ENCODE measurements at regions not wholly inside any gene's neighbourhood (a gene's known extent, or its start where the extent isn't known, plus 50 kb on each side); places are given as distances from the start of the nearest gene placed in this dataset.
"Not testable (repeated sequence)": the region's sequence is repeated elsewhere in the genome, so short reads cannot be mapped to it uniquely, and the experiment has no call there.

DNA sequence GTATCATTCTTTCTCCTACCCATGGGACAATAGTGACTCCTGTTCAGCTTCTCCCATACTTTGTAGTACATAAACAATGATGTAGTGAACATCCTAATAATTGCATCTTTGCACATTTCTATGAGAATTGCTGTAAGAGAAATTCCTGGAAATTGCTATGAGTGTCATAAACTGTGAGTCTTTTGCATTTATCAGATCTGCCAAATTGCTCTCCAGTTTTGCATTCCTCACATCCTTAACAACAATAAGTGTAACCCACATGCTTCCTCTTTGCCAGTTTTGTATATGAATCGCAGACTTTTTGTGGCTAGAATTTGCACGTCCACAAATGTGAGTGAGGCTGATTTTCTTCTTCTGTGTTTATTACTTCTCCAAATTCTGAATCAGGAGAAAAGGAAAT is 124.0 kb upstream of the TBX5 start:
- H3K27ac Mint-ChIP-seq, result no peak overlapping the region
- TF ChIP-seq, protein P1, sequence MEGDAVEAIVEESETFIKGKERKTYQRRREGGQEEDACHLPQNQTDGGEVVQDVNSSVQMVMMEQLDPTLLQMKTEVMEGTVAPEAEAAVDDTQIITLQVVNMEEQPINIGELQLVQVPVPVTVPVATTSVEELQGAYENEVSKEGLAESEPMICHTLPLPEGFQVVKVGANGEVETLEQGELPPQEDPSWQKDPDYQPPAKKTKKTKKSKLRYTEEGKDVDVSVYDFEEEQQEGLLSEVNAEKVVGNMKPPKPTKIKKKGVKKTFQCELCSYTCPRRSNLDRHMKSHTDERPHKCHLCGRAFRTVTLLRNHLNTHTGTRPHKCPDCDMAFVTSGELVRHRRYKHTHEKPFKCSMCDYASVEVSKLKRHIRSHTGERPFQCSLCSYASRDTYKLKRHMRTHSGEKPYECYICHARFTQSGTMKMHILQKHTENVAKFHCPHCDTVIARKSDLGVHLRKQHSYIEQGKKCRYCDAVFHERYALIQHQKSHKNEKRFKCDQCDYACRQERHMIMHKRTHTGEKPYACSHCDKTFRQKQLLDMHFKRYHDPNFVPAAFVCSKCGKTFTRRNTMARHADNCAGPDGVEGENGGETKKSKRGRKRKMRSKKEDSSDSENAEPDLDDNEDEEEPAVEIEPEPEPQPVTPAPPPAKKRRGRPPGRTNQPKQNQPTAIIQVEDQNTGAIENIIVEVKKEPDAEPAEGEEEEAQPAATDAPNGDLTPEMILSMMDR (conservative IDR thresholded peaks at IDR 0.05), result no peak
- peaks cover 8% of the 10 kb centered on the region for H3K27me3 Mint-ChIP-seq
- H3K4me1 Mint-ChIP-seq (ENCODE audit: unreplicated experiment), result no peaks in the 10 kb centered on the region
- DNase-seq (ENCODE audit: extremely low spot score, unreplicated experiment), result no peak
- no peaks in the 10 kb centered on the region for H3K9me3 Mint-ChIP-seq
- no peak overlapping the region for H3K4me3 Mint-ChIP-seq
- no peaks in the 10 kb centered on the region for H3K36me3 Mint-ChIP-seq

DNA sequence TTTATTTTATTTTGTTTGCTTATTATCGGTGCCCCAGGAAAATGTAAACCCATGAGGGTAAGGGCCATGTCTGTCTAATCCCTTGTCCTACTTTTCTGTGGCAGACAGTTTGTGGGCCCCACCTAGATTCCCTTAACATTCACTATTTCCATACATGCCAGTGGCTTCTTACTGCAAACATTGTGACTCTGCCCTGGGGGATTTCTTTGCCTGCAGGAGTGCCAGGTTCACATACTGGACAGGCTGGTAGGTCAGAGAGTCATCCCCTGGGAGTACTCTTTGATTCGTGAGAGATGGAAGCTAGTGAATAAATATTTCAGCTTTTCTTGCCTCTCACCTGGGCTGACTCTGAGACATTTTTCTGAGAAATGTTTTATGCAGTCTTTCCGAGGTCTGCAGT is 122.8 kb upstream of the TBX5 start:
- Mint-ChIP-seq H3K27me3 (peaks cover 10% of the 10 kb centered on the region), H3K4me3 (no peak overlapping the region), H3K4me1 (ENCODE audit: unreplicated experiment) (no peaks in the 10 kb centered on the region), H3K9me3 (no peaks in the 10 kb centered on the region), H3K27ac (no peak overlapping the region), H3K36me3 (no peaks in the 10 kb centered on the region)
- no peak for DNase-seq (ENCODE audit: extremely low spot score, unreplicated experiment)
- TF ChIP-seq, protein P1 (conservative IDR thresholded peaks at IDR 0.05), result no peak

DNA sequence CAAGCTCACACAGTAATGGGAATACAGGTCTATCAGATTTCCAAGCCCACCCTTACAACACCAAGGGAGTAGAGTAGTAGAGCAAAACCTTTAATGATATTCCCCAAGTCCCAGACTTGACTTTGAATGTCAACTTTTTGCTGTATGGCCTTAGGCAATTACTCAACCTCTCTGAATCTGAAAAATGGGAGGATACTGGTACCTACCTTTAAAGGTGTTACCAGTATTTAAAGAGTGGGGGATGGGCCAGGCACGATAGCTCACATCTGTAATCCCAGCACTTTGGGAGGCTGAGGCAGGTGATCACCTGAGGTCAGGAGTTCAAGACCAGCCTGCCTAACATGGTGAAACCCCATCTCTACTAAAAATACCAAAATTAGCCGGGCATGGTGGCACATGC is 115.2 kb upstream of the TBX5 start:
- not testable (repeated sequence) for H3K4me1 Mint-ChIP-seq (ENCODE audit: unreplicated experiment); DNase-seq (ENCODE audit: extremely low spot score, unreplicated experiment); H3K36me3 Mint-ChIP-seq; H3K4me3 Mint-ChIP-seq; H3K9me3 Mint-ChIP-seq; H3K27ac Mint-ChIP-seq
- peaks cover 32% of the 10 kb centered on the region for H3K27me3 Mint-ChIP-seq

DNA sequence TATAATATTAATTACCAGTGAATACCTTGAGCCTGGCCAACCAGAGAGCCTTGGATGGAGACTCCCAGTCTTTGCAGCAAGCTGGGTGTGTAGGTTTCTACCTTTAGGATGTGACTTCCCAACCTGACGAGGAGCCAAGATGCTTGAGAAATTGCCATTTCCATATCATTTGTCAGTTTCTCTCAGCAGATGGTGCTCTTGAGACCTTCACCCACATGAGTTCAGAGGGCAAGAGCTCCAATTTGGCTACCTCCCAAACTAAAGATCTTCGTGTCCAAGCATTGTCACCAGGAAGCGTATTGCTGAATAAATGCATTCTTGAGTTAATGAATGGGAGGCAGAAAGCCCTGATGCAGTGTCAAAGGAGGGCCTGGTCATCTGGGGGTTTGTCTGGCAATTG is 106.4 kb upstream of the TBX5 start:
- TF ChIP-seq, protein P1 (conservative IDR thresholded peaks at IDR 0.05), result no peak
- Mint-ChIP-seq H3K36me3 (no peaks in the 10 kb centered on the region), H3K4me3 (no peak overlapping the region), H3K9me3 (no peaks in the 10 kb centered on the region), H3K4me1 (ENCODE audit: unreplicated experiment) (no peaks in the 10 kb centered on the region), H3K27ac (no peak overlapping the region), H3K27me3 (peaks cover 44% of the 10 kb centered on the region)
- no peak for DNase-seq (ENCODE audit: extremely low spot score, unreplicated experiment)

DNA sequence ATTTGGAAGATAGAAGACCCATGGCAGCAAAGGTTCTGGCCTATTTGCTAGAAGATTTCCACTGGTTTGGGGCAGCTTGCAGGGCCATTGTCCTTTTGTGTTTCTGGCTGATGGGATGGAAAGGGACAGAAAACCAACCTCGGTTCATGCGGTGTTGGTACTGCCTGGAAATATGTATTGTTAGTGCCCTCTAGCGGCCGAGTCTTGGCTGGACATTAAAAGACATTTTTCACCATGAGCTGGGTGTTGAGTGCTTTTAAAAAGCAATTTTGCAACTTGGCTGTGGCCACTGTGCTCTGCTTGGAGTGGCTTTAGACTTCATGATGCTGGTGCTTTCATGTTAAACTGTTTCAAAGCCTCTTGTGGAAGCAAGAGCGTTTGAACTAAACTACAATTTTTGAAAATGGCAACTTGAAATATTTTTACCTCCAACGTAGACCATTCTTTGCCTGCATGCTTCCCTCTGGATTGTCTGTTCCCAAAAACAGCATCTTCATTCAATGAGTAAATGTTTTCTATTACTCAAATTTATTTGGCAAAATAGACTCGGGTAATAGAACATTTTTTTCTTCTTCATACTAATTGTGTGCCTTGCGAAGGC is 102.7 kb upstream of the TBX5 start:
- H3K4me1 Mint-ChIP-seq (ENCODE audit: unreplicated experiment), result no peaks in the 10 kb centered on the region
- no peaks in the 10 kb centered on the region for H3K9me3 Mint-ChIP-seq
- no peak overlapping the region for H3K27ac Mint-ChIP-seq
- peaks cover 51% of the 10 kb centered on the region for H3K27me3 Mint-ChIP-seq
- no peaks in the 10 kb centered on the region for H3K36me3 Mint-ChIP-seq
- H3K4me3 Mint-ChIP-seq, result no peak overlapping the region
- DNase-seq (ENCODE audit: extremely low spot score, unreplicated experiment), result peak; percentile 77
- TF ChIP-seq, protein P1 (conservative IDR thresholded peaks at IDR 0.05), result peak; percentile 89

DNA sequence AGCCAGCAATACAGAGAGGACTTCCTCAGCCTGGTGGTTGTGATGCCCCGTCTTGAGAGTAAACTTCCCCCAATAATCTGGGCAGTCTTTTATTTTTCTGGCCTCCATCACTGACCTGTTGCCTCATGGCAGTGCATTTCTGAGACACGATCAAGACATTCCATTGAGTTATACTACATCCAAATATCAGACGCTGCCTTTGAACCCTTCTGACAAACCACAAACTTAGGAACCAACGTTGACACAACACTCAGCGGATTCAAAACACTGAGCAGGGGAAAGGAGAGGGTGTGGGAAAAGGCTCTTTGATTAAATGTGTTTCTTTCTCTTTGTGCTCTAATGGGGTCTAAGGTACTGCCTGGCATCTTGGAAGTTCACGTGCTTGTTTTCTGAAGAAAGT is 100.7 kb upstream of the TBX5 start:
- Mint-ChIP-seq H3K4me3 (no peak overlapping the region), H3K36me3 (no peaks in the 10 kb centered on the region), H3K4me1 (ENCODE audit: unreplicated experiment) (no peaks in the 10 kb centered on the region), H3K9me3 (no peaks in the 10 kb centered on the region), H3K27ac (no peak overlapping the region), H3K27me3 (peaks cover 68% of the 10 kb centered on the region)
- no peak for DNase-seq (ENCODE audit: extremely low spot score, unreplicated experiment)
- TF ChIP-seq, protein P1 (conservative IDR thresholded peaks at IDR 0.05), result no peak

All from type B pancreatic cell (in vitro differentiated cells).